ENCODE measurements at regions not wholly inside any gene's neighbourhood (a gene's known extent, or its start where the extent isn't known, plus 50 kb on each side); places are given as distances from the start of the nearest gene placed in this dataset.
"Not testable (repeated sequence)": the region's sequence is repeated elsewhere in the genome, so short reads cannot be mapped to it uniquely, and the experiment has no call there.

DNA sequence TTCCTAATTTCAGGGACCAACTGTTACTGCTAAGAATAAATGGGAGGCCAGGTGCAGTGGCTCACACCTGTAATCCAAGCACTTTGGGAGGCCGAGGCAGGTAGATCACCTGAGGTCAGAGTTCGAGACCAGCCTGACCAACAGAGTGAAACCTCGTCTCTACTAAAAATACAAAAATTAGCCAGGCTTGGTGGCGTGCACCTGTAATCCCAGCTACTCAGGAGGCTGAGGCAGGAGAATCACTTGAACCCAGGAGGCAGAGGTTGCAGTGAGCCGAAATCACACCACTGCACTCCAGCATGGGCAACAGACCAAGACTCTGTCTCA, 95.6 kb upstream of the CHD2 start:
- not testable (repeated sequence) for DNase-seq (ENCODE audit: low read depth in 2 of 2)

GRCh38 chr15:92805080-92805690, 94.9 kb upstream of the CHD2 start:
- DNase-seq (ENCODE audit: low read depth in 2 of 2): no peak

GRCh38 chr15:92806171-92806570, 94.0 kb upstream of the CHD2 start:
- DNase-seq (ENCODE audit: low read depth in 2 of 2): not testable (repeated sequence)

DNA sequence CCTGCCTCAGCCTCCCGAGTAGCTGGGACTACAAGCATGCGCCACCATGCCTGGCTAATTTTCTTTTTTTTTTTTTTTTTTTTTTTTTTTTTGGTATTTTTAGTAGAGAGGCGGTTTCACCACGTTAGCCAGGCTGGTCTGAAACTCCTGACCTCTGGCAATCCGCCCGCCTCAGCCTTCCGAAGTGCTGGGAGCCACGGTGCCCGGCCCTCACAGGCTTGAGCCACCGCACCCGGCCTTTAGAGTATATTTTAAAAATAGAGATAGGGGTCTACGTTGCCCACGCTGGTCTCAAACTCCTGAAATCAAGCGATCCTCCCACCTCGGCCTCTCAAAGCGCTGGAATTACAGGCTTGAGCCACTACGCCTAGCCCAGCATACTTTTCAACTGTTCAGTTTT, 93.4 kb upstream of the CHD2 start:
- DNase-seq (ENCODE audit: low read depth in 2 of 2): no peak

- DNase-seq (ENCODE audit: low read depth in 2 of 2): no peak
These were observed 92.1 kb upstream of the CHD2 start for GRCh38 chr15:92807971-92808571.

DNA sequence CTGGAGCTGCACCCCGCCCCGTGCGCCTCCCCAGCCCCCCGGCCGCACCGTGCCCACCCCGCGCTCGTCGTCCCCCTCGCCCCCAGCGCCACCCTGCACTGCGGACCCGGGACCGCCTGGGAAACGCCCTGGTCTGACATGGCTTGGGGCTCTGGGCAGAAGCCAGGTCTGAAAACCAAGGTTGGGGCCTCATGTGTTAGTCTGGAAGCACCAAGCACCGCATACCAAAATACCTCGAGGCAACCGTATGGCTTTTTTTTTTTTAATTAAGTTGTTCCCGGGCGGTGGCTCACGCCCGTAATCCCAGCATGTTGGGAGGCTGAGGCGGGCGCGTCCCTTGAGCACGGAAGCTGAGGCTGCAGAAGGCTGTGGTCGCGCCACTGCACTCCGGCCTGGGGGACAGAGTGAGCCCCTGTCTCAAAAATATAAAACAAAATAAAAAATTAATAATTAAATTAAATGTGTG, 91.5 kb upstream of the CHD2 start:
- no peak for DNase-seq (ENCODE audit: low read depth in 2 of 2)

- peak; percentile 93 to 95 for DNase-seq (ENCODE audit: low read depth in 2 of 2)
These were observed 90.9 kb upstream of the CHD2 start for GRCh38 chr15:92809064-92809879.

GRCh38 chr15:92809880-92810361, 90.2 kb upstream of the CHD2 start:
- no peak for DNase-seq (ENCODE audit: low read depth in 2 of 2)

DNA sequence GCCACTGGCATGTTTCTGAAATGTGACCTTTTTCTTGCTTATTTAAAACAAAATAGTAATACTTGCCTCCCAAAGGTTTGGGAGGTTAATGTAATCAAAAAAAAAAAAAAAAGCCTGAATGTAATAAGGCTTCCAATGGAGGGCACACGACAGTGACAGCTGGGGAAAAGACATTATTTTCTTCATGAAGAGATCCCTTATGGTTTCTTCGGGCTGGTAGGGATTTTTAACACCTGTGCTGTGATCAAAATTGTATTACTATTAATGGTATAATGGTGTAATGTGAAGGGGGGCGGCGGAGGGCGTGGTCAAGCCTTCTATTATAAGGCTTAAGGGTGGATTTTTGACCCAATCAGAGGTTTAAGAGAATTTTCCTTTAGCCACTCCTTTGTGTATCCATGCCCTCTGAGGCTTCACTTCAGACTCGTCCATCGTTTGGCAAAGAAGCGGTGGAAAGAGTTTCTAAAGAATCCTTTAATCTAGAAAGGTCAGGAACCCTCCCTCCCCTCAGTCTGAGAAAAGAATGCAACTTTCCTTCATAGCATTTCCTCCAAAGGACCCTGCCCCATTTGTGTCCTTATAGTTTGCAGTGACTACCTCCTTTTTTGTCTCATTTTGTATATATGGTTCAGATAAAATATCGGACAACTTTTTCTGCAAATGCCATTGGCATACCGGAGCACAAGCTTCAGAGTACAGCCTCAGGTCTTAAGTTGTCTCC, 89.5 kb upstream of the CHD2 start:
- no peak for DNase-seq (ENCODE audit: low read depth in 2 of 2)

GRCh38 chr15:92811148-92811913, 88.8 kb upstream of the CHD2 start:
- DNase-seq (ENCODE audit: low read depth in 2 of 2): no peak

DNA sequence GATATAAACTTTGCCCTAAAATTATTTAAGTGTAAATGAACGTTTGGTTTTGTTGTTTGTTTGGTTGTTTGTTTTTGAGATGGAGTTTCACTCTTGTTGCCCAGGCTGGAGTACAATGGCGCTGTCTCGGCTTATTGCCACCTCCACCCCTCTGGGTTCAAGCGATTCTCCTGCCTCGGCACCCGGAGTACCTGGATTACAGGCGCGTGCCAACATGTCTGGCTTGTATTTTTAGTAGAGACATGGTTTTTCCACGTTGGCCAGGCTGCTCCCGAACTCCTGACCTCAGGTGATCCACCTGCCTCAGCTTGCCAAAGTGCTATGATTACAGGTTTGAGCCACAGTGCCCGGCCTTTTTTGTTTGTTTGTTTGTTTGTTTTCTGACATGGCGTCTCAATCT, 87.9 kb upstream of the CHD2 start:
- DNase-seq (ENCODE audit: low read depth in 2 of 2): no peak

GRCh38 chr15:92813485-92813884, 86.6 kb upstream of the CHD2 start:
- DNase-seq (ENCODE audit: low read depth in 2 of 2): no peak

DNA sequence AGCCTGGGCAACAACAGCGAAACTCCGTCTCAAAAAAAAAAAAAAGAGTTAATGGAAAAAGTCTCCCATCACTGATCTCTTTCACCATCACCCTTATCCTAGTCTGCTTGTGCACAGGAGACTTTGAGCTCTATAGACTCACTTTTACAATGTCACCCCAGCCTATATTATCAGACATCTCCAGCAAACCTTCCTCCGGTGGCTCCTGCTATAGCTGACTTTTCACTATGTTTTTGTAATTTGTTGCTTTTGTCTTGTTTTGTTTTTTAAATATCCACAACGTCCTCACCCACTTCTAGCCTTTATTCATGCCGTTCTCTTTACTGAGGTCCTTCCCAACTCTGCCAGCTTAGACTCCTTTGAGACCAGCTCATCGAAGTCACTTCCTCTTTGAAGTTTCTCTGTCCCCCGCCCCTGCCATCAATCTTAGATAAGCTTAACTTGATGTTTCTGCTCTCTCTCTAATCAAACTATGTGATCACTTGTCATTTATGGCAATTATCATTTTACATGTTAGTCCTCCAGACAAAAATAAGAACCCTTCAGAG, 82.7 kb upstream of the CHD2 start:
- DNase-seq (ENCODE audit: low read depth in 2 of 2): no peak

DNA sequence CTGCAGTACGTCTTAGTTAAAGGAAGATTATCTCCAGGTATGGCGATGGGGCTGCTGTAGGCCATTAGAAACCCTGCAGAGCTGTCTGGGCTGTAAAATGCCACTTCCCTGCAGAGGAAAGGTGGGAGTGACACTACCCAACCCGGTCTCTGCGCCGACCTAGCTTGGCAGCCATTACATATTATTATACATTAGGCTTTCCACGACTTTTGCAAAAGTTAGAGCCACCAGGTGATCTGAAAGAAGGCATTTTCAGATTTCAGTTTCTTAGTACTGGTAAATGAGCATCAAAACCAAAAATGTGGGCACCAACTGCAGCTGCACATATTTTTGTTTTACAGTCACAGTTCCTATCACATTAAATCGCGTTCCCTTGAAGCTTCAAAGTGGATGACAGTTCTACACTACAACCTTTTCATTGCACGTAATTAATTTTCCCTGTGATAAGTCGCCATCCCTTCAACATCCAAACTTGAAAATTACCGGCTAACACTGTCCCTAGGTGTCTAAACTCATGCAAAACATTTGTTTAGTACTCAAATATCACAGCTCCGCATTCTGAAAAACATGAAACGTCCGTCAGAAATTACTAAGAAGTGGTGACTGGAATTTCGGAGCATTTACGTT, 81.4 kb upstream of the CHD2 start:
- no peak for DNase-seq (ENCODE audit: low read depth in 2 of 2)

DNA sequence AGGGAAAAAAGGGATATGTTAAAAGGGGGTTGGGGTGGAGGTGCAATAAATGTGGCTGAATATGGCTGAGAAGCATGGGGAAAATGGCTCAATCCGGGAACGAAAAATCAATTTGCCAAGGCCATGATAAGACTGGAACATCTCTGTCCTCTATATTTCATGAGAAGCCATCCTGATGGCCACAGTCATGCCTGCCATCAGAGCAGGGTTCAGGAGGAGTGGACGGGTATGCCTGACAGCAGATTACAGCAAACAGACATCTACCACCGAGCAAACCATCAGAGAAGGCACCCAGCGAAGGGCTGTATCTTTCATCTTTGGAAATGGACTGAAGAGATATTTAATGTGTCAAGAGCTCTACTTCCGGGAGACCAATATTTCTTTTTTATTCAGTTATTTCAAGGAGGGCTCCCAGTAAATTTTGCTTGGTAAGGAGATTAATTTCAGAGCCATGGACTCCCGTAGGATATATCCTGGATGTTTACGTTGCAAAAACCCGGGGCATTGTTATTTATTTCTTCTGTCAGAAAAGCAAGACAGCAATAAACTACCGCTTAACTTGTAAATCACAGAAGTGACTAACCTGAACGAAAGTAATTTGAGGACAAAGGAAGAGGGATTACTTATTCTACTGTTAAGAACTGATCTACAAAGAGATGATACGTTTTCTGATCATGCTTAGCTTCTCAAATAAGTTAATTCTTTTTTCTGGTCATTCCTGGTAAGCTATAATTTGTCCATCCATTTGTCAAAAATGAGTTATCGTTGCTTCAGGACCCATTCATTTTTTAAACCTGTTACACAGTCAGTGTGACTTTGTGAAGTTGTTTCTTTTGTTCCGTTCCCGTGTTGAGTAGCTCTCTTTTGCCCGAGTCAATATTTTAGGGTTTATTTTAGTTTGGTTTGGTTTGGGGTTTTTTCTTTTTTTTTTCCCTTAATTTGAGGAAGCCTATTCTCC, 80.6 kb upstream of the CHD2 start:
- no peak for DNase-seq (ENCODE audit: low read depth in 2 of 2)

DNA sequence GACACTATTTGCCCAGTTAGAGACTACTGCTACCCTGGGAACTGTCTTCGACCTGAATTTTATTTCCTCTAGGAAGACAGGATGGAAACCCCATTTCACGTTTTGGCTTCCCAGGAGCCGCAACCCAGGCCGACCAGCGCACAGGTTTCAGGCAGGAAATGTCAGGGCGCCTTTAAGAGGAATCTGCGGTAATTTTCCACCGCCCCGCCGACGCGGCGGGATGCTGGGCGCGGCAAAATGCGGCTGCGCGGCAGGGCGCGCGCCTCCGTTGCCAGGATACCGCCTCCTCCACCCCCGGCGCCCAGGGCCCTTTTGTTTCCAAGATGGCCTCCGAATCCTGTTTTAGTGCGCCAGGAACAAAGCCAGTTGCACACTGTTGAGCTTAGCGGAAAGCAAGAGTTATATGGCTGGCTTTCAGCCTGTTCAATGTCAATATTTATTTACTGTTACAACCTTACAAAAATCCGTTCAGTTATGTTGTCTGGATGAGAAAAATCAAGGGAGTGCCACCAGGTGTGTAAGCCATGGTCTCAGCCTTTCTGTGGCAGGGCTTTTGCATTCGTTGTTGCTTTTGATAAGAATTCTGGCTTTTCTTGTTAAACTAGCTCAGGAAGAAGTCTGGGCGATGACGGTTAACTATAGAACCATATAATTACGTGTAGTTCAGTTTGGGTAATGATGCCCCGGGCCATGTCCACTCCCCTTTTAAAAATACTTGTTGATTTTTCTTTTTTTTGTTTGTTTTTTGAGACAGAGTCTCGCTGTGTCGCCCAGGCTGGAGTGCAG, 79.7 kb upstream of the CHD2 start:
- peak; percentile 68 to 77 for DNase-seq (ENCODE audit: low read depth in 2 of 2)

DNA sequence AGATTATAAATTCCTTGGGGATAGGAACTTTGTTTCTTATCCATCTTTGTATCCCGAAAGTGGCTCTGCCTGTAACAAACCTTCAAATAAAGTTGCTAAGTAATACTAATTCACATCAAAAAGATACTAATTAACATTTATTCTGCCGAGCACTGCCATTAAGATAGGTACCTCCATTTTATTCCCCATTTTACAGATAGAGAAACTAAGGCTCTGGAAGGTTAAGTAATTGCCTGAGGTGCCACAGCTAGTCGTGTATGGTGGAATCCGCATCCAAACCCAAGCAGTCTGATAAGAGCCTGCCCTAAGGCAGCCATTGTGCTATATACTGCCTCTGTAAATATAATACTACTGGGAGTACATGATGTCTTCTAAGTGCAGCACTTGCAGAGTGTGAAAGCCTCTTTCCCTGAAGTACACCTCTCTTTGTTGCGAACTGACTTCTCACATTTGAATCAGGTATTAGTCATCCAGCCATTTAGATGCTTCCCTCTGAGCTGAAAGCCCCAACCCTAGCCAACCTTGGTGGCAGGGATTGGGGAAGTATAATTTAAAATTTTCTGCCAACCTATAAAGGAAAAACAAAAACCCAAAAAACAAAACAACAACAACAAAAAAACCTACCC, 78.5 kb upstream of the CHD2 start:
- DNase-seq (ENCODE audit: low read depth in 2 of 2): no peak

All from fibroblast of skin of left biceps (primary cell).